ENCODE measurements at regions not wholly inside any gene's neighbourhood (a gene's known extent, or its start where the extent isn't known, plus 50 kb on each side); places are given as distances from the start of the nearest gene placed in this dataset.

GRCh38 chr1:65486613-65487012 is 66.1 kb downstream of the LEPR start:
- no peaks in the 10 kb centered on the region for H3K79me2 ChIP-seq (ENCODE audit: insufficient read depth)
- H3K9me3 ChIP-seq (ENCODE audit: low read depth), result no peaks in the 10 kb centered on the region
- DNase-seq, result no peak
- H3K27me3 ChIP-seq (replicated peaks; ENCODE audit: insufficient read depth), result no peaks in the 10 kb centered on the region
- no peak overlapping the region for H3K27ac ChIP-seq
- WGBS, 2 experiments (ENCODE audit: low coverage in 1 of 2, low lambda C conversion rate in 2 of 2, missing lambda C conversion rate in 2 of 2), result 67 to 88% methylated on average over 3 of the region's 3 CpGs
- no peak overlapping the region for H2AFZ ChIP-seq
- in situ Hi-C loops (cut with MboI), result no loop called here
- H3K9me2 ChIP-seq (ENCODE audit: insufficient read depth), result no peaks in the 10 kb centered on the region
- H3K36me3 ChIP-seq (ENCODE audit: low read depth), result no peaks in the 10 kb centered on the region
- H3K4me3 ChIP-seq, result no peak overlapping the region
- H4K20me1 ChIP-seq (ENCODE audit: insufficient read depth), result no peaks in the 10 kb centered on the region
- no peak overlapping the region for H3K9ac ChIP-seq
- TF ChIP-seq EZH2 (IDR thresholded peaks at IDR 0.05; ENCODE audit: insufficient read depth, poor library complexity, severe bottlenecking) (no peak), EZH2phosphoT487 (IDR thresholded peaks at IDR 0.05; ENCODE audit: insufficient read depth, low read depth) (no peak)
- H3F3A ChIP-seq (ENCODE audit: insufficient read depth), result no peaks in the 10 kb centered on the region
- H3K4me2 ChIP-seq (ENCODE audit: unreplicated experiment), result no peak overlapping the region
- H3K4me1 ChIP-seq (ENCODE audit: insufficient read depth), result no peaks in the 10 kb centered on the region

- H3K9me3 ChIP-seq (ENCODE audit: low read depth), result no peaks in the 10 kb centered on the region
- H3K36me3 ChIP-seq (ENCODE audit: low read depth), result no peaks in the 10 kb centered on the region
- H3K27ac ChIP-seq, result no peak overlapping the region
- no peaks in the 10 kb centered on the region for H3K27me3 ChIP-seq (replicated peaks; ENCODE audit: insufficient read depth)
- in situ Hi-C loops (cut with MboI), result no loop called here
- no peak for DNase-seq
- no peak overlapping the region for H3K4me2 ChIP-seq (ENCODE audit: unreplicated experiment)
- TF ChIP-seq EZH2 (IDR thresholded peaks at IDR 0.05; ENCODE audit: insufficient read depth, poor library complexity, severe bottlenecking) (no peak), EZH2phosphoT487 (IDR thresholded peaks at IDR 0.05; ENCODE audit: insufficient read depth, low read depth) (no peak)
- no peaks in the 10 kb centered on the region for H3K4me1 ChIP-seq (ENCODE audit: insufficient read depth)
- H3F3A ChIP-seq (ENCODE audit: insufficient read depth), result no peaks in the 10 kb centered on the region
- no peaks in the 10 kb centered on the region for H3K79me2 ChIP-seq (ENCODE audit: insufficient read depth)
- no peaks in the 10 kb centered on the region for H3K9me2 ChIP-seq (ENCODE audit: insufficient read depth)
- H2AFZ ChIP-seq, result no peak overlapping the region
- no peak overlapping the region for H3K4me3 ChIP-seq
- H3K9ac ChIP-seq, result no peak overlapping the region
- H4K20me1 ChIP-seq (ENCODE audit: insufficient read depth), result no peaks in the 10 kb centered on the region
Measured at GRCh38 chr1:65489481-65489880, 69.0 kb downstream of the LEPR start.

GRCh38 chr1:65490231-65491009 is 70.0 kb downstream of the LEPR start:
- H3K4me1 ChIP-seq (ENCODE audit: insufficient read depth), result no peaks in the 10 kb centered on the region; the same call in 1 of the 2 replicates
- H4K20me1 ChIP-seq (ENCODE audit: insufficient read depth), result no peaks in the 10 kb centered on the region
- H3K9ac ChIP-seq, result no peak overlapping the region
- no peaks in the 10 kb centered on the region for H3K79me2 ChIP-seq (ENCODE audit: insufficient read depth)
- no peaks in the 10 kb centered on the region for H3F3A ChIP-seq (ENCODE audit: insufficient read depth)
- no peak overlapping the region for H3K4me2 ChIP-seq (ENCODE audit: unreplicated experiment)
- H3K9me3 ChIP-seq (ENCODE audit: low read depth), result no peaks in the 10 kb centered on the region
- H3K9me2 ChIP-seq (ENCODE audit: insufficient read depth), result no peaks in the 10 kb centered on the region
- 0 out of 2 replicates have a peak overlapping the region, but pooled peaks have one; percentile 55 for H2AFZ ChIP-seq
- H3K27ac ChIP-seq, result no peak overlapping the region
- no peaks in the 10 kb centered on the region for H3K36me3 ChIP-seq (ENCODE audit: low read depth)
- H3K4me3 ChIP-seq, result no peak overlapping the region
- TF ChIP-seq EZH2phosphoT487 (IDR thresholded peaks at IDR 0.05; ENCODE audit: insufficient read depth, low read depth) (no peak), EZH2 (IDR thresholded peaks at IDR 0.05; ENCODE audit: insufficient read depth, poor library complexity, severe bottlenecking) (no peak)
- no peak for DNase-seq
- H3K27me3 ChIP-seq (replicated peaks; ENCODE audit: insufficient read depth), result no peaks in the 10 kb centered on the region
- in situ Hi-C loops (cut with MboI), result no loop called here
- WGBS, 2 experiments (ENCODE audit: low coverage in 1 of 2, low lambda C conversion rate in 2 of 2, missing lambda C conversion rate in 2 of 2), result 38 to 41% methylated on average over 6 of the region's 6 CpGs

GRCh38 chr1:65491472-65491871 is 71.0 kb downstream of the LEPR start:
- DNase-seq, result no peak
- H3K9me2 ChIP-seq (ENCODE audit: insufficient read depth), result no peaks in the 10 kb centered on the region

More at GRCh38 chr1:65491472-65491871, 71.0 kb downstream of the LEPR start:
- in situ Hi-C loops (cut with MboI), result no loop called here
- H2AFZ ChIP-seq, result no peak overlapping the region
- no peak overlapping the region for H3K4me2 ChIP-seq (ENCODE audit: unreplicated experiment)
- no peaks in the 10 kb centered on the region for H3K9me3 ChIP-seq (ENCODE audit: low read depth)
- 77 to 80% methylated on average over 3 of the region's 3 CpGs for WGBS, 2 experiments (ENCODE audit: low coverage in 1 of 2, low lambda C conversion rate in 2 of 2, missing lambda C conversion rate in 2 of 2)
- no peaks in the 10 kb centered on the region for H3K36me3 ChIP-seq (ENCODE audit: low read depth)
- no peaks in the 10 kb centered on the region for H3K27me3 ChIP-seq (replicated peaks; ENCODE audit: insufficient read depth)
- H3K79me2 ChIP-seq (ENCODE audit: insufficient read depth), result no peaks in the 10 kb centered on the region
- H3F3A ChIP-seq (ENCODE audit: insufficient read depth), result no peaks in the 10 kb centered on the region
- H3K4me1 ChIP-seq (ENCODE audit: insufficient read depth), result no peaks in the 10 kb centered on the region; the same call in 1 of the 2 replicates
- no peak for TF ChIP-seq EZH2 (IDR thresholded peaks at IDR 0.05; ENCODE audit: insufficient read depth, poor library complexity, severe bottlenecking)
- no peak overlapping the region for H3K4me3 ChIP-seq
- H4K20me1 ChIP-seq (ENCODE audit: insufficient read depth), result no peaks in the 10 kb centered on the region
- H3K9ac ChIP-seq, result no peak overlapping the region
- H3K27ac ChIP-seq, result no peak overlapping the region

All from GM23248 (cell line).